ENCODE measurements at regions not wholly inside any gene's neighbourhood (a gene's known extent, or its start where the extent isn't known, plus 50 kb on each side); places are given as distances from the start of the nearest gene placed in this dataset.

DNA sequence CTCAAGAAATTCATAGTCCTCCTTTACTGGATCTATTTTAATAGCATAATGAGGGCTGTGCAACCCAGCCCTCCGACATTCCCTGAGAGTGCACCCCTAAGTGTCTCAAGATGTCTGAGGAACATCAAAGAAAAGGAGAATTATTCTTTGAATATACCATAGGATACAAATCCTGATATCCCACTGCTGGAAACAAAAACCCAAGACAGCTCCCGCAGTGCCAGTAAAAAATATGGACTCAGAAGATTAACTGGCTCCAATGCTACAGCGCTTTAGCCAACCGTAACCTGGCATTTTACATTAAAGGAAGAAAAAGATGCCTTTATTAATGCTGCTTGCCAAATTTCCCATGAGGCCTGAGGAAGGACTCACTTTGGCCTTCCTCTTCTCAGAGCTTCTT is 168.4 kb downstream of the TTC32 start:
- no peak for TF ChIP-seq POLR2A (IDR thresholded peaks at IDR 0.05)
- TF ChIP-seq, protein P1, sequence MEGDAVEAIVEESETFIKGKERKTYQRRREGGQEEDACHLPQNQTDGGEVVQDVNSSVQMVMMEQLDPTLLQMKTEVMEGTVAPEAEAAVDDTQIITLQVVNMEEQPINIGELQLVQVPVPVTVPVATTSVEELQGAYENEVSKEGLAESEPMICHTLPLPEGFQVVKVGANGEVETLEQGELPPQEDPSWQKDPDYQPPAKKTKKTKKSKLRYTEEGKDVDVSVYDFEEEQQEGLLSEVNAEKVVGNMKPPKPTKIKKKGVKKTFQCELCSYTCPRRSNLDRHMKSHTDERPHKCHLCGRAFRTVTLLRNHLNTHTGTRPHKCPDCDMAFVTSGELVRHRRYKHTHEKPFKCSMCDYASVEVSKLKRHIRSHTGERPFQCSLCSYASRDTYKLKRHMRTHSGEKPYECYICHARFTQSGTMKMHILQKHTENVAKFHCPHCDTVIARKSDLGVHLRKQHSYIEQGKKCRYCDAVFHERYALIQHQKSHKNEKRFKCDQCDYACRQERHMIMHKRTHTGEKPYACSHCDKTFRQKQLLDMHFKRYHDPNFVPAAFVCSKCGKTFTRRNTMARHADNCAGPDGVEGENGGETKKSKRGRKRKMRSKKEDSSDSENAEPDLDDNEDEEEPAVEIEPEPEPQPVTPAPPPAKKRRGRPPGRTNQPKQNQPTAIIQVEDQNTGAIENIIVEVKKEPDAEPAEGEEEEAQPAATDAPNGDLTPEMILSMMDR (IDR thresholded peaks at IDR 0.05): no peak

Measured in vagina (tissue), 2 donors.